Psoas muscle (tissue), 7 donors: ENCODE measurements at regions not wholly inside any gene's neighbourhood (a gene's known extent, or its start where the extent isn't known, plus 50 kb on each side); places are given as distances from the start of the nearest gene placed in this dataset.

Source experiments
- ATAC-seq, 4 donors: fragments of 200-7000 bp; cut with Tn5 transposase; one replicate each; pipeline ENCODE4 v1.9.1; 2020; ENCODE audit warnings: moderate library complexity in 3 of 4, mild to moderate bottlenecking in 2 of 4
- DNase-seq, 2 donors: peaks; one replicate each; pipeline ENCODE4 v3.0.0-alpha.2; 2020
- H3K27ac ChIP-seq: fragments of 200-600 bp; one replicate; pipeline ENCODE4 v1.8.0; 2022
- H3K27me3 ChIP-seq, 3 donors: fragments of 200-600 bp in 1 of 3; one replicate each; pipeline versions ENCODE4 v1.6.1 to v1.8.0; 2013 to 2022; ENCODE audit warnings: low read length in 2 of 3, mild to moderate bottlenecking in 2 of 3, moderate library complexity in 1 of 3; ENCODE audit not compliant: insufficient read depth in 3 of 3
- H3K36me3 ChIP-seq, 2 donors: fragments of 200-600 bp in 1 of 2; one replicate each; pipeline versions ENCODE4 v1.6.1 to v1.8.0; 2013 to 2022; ENCODE audit warnings: low read depth in 1 of 2, mild to moderate bottlenecking in 1 of 2, moderate library complexity in 1 of 2; ENCODE audit not compliant: insufficient read depth in 1 of 2
- H3K4me1 ChIP-seq: fragments of 200-600 bp; one replicate; pipeline ENCODE4 v1.8.0; 2022
- H3K4me3 ChIP-seq: fragments of 200-600 bp; one replicate; pipeline ENCODE4 v1.8.0; 2022; ENCODE audit warnings: mild to moderate bottlenecking
- H3K9me3 ChIP-seq: fragments of 200-600 bp; one replicate; pipeline ENCODE4 v1.8.0; 2022
- CTCF ChIP-seq: fragments of 200-600 bp; IDR thresholded peaks from one replicate; pipeline ENCODE4 v1.8.0; 2022; ENCODE audit warnings: antibody characterized with exemption
- WGBS, 3 donors: extraction: QIAGEN DNeasy Blood & Tissue Kit; methylation state at CpG; one replicate each; pipeline versions ENCODE4 v1.1.6 to v1.1.7; 2013; 5-methylcytosine and 5-hydroxymethylcytosine counted together
- intact Hi-C, 2 donors: fragments of 100-400 bp; cut with DNase I; formaldehyde crosslinking; loops; one replicate each; pipeline versions ENCODE4 v1.11.0 to v1.14.2; 2022
- donor health status: healthy with polysubstance abuse.
- donor health status: DM: no; HTN: no; CAD: no; lungs with moderate emphysema.
- donor health status: Bipolar disorder and iron deficiency.
- donor health status: healthy.
- donor health status: DM: yes; HTN: yes; CAD: no.
- donor health status: DM: no; HTN: no; CAD: no.
- donor health status: DM: yes; HTN: yes; CAD: no.

GRCh38 chr18:61697306-61697909 lies 195.4 kb downstream of the RNF152 start:
- intact Hi-C loops: no loop called here
- H3K4me1 ChIP-seq: no peaks in the 10 kb centered on the region
- no peak overlapping the region for H3K4me3 ChIP-seq
- 63 to 77% (median 72%) methylated on average over 2 of the region's 2 CpGs for WGBS, 3 donors
- H3K9me3 ChIP-seq: no peaks in the 10 kb centered on the region
- no peaks in the 10 kb centered on the region for H3K36me3 ChIP-seq
- H3K27me3 ChIP-seq: no peaks in the 10 kb centered on the region
- H3K27ac ChIP-seq: no peak overlapping the region
- DNase-seq: no peak
- no peak for TF ChIP-seq CTCF
- ATAC-seq: no peak

GRCh38 chr18:61694236-61694635 lies 198.6 kb downstream of the RNF152 start:
- Histone ChIP-seq H3K4me1 (no peaks in the 10 kb centered on the region), H3K9me3 (no peaks in the 10 kb centered on the region), H3K4me3 (no peak overlapping the region), H3K36me3 (no peaks in the 10 kb centered on the region), H3K27ac (no peak overlapping the region), H3K27me3 (no peaks in the 10 kb centered on the region)
- TF ChIP-seq CTCF: no peak
- ATAC-seq (no peak), DNase-seq (no peak)
- intact Hi-C loops: no loop called here
- WGBS, 3 donors: 76 to 82% (median 76%) methylated on average over 3 of the region's 3 CpGs

- DNase-seq (no peak), ATAC-seq (no peak)
- intact Hi-C loops: no loop called here
- Histone ChIP-seq H3K9me3 (no peaks in the 10 kb centered on the region), H3K36me3 (no peaks in the 10 kb centered on the region), H3K4me1 (no peaks in the 10 kb centered on the region), H3K4me3 (no peak overlapping the region), H3K27me3 (no peaks in the 10 kb centered on the region), H3K27ac (no peak overlapping the region)
- WGBS, 3 donors: 75 to 78% (median 76%) methylated on average over 5 of the region's 5 CpGs
- no peak for TF ChIP-seq CTCF
Measured at GRCh38 chr18:61690418-61691138, 202.2 kb downstream of the RNF152 start.

GRCh38 chr18:61687317-61687716 lies 205.5 kb downstream of the RNF152 start:
- no peak overlapping the region for H3K4me3 ChIP-seq
- H3K36me3 ChIP-seq: no peaks in the 10 kb centered on the region
- H3K9me3 ChIP-seq: no peaks in the 10 kb centered on the region
- H3K27me3 ChIP-seq: no peaks in the 10 kb centered on the region
- no peak overlapping the region for H3K27ac ChIP-seq
- DNase-seq (no peak), ATAC-seq (no peak)
- no peak for TF ChIP-seq CTCF
- no peaks in the 10 kb centered on the region for H3K4me1 ChIP-seq
- WGBS, 3 donors: 49 to 61% (median 51%) methylated on average over 8 of the region's 8 CpGs
- intact Hi-C loops: no loop called here

GRCh38 chr18:61683856-61684255 lies 209.0 kb downstream of the RNF152 start:
- no peak for TF ChIP-seq CTCF
- H3K27ac ChIP-seq: no peak overlapping the region

More at GRCh38 chr18:61683856-61684255, 209.0 kb downstream of the RNF152 start:
- Histone ChIP-seq H3K4me3 (no peak overlapping the region), H3K27me3 (no peaks in the 10 kb centered on the region), H3K36me3 (no peaks in the 10 kb centered on the region), H3K4me1 (no peaks in the 10 kb centered on the region), H3K9me3 (peaks cover 21% of the 10 kb centered on the region)
- 69 to 81% (median 73%) methylated on average over 2 of the region's 2 CpGs for WGBS, 3 donors
- intact Hi-C loops: no loop called here
- no peak for DNase-seq
- ATAC-seq: no peak
